Activated CD8-positive, alpha-beta memory T cell treated with anti-CD3 and anti-CD28 coated beads for 36 hours (primary cell): ENCODE measurements at regions not wholly inside any gene's neighbourhood (a gene's known extent, or its start where the extent isn't known, plus 50 kb on each side); places are given as distances from the start of the nearest gene placed in this dataset.
"Not testable (repeated sequence)": the region's sequence is repeated elsewhere in the genome, so short reads cannot be mapped to it uniquely, and the experiment has no call there.

Experiments used
- CTCF ChIA-PET: fragments of 350-600 bp; sonication (Branson Sonifier 250); formaldehyde crosslinking; loops from one replicate; lab custom pipeline; 2021; ENCODE audit warnings: antibody characterized with exemption; lab: Charles Lee
- POLR2A ChIA-PET: fragments of 350-600 bp; sonication (Branson Sonifier 250); formaldehyde crosslinking; loops from one replicate; lab custom pipeline; 2021; ENCODE audit warnings: antibody characterized with exemption; lab: Charles Lee

GRCh38 chrX:95754411-95754810, 930.2 kb upstream of the DIAPH2 start:
- ChIA-PET POLR2A (no interaction called here), CTCF (no interaction called here)

DNA sequence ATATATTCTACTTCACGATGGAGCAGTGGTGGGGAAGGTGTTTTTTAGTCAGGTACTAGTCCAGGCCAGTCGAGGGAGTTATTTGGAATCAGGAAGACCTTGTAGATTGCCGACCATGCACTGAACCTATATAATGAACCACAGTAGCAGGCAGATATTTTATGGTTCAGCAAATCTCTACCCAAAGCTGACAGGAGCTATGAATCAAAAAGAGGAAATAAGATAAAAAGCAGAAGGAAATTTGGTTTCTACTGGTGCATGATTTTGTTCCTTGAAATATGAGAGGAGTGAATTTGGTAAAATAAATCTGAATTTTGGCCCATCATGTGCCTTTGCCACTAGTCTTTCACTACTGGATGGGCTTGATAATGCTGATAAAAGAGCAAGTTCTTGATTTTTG, 924.3 kb upstream of the DIAPH2 start:
- ChIA-PET POLR2A (no interaction called here), CTCF (no interaction called here)

DNA sequence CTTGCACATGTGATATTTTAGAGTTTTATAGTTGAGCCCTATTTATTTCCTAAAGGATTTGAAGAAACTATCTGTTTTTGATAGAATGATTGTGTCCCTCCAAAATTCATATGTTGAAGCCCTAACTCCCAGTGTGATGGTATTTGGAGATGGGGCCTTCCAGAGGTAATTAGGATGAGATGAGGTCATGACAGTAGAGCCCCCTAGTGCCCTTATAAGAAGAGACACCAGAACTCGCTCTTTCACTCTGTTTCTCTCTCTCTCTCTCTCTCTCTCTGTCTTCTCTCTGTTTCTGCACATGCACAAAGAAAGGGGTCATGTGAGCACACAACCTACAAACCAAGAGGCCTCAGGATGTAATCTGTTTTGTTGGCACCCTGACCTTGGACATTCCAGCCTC, 921.9 kb upstream of the DIAPH2 start:
- ChIA-PET POLR2A (no interaction called here), CTCF (no interaction called here)

- CTCF ChIA-PET, result no interaction called here
- POLR2A ChIA-PET, result no interaction called here
Observed at GRCh38 chrX:95764972-95765451, 919.6 kb upstream of the DIAPH2 start.

DNA sequence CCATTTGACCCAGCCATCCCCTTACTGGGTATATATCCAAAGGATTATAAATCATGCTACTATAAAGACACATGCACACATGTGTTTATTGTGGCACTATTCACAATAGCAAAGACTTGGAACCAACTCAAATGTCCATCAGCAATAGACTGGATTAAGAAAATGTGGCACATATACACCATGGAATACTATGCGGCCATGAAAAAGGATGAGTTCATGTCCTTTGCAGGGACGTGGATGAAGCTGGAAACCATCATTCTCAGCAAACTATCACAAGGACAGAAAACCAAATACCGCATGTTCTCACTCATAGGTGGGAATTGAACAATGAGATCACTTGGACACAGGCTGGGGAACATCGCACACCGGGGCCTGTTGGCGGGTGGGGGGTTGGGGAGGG, 913.4 kb upstream of the DIAPH2 start:
- POLR2A ChIA-PET, CTCF ChIA-PET: not testable (repeated sequence)

DNA sequence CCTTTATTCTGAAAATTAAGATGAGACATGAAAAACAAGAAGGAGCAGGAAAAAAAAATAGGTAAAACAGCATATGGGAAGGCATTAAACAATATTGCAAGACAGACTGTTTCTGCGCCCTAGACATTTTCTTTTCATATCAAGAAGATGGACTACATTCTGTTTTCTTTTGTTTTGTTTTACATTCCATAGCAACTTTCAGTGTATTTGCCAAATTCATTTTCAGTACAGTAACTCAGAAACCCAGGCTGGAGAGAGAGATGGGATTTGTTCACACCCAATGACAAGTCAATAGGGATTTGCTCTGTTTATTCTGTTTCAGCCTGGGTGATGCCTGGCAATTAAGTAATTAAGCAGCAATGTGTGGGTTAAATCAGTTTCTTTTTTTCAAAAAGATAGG, 892.8 kb upstream of the DIAPH2 start:
- POLR2A ChIA-PET, result no interaction called here

GRCh38 chrX:95797344-95797743, 887.3 kb upstream of the DIAPH2 start:
- POLR2A ChIA-PET, result no interaction called here
- CTCF ChIA-PET, result no interaction called here

More for the DNA sequence above, 892.8 kb upstream of the DIAPH2 start:
- CTCF ChIA-PET, result no interaction called here

- ChIA-PET POLR2A (no interaction called here), CTCF (no interaction called here)
Observed at GRCh38 chrX:95823796-95824195, 860.8 kb upstream of the DIAPH2 start.

GRCh38 chrX:95835223-95835622, 849.4 kb upstream of the DIAPH2 start:
- CTCF ChIA-PET, result no interaction called here
- POLR2A ChIA-PET, result no interaction called here

- POLR2A ChIA-PET, result no interaction called here
- CTCF ChIA-PET, result no interaction called here
Observed at GRCh38 chrX:95836517-95836916, 848.1 kb upstream of the DIAPH2 start.

DNA sequence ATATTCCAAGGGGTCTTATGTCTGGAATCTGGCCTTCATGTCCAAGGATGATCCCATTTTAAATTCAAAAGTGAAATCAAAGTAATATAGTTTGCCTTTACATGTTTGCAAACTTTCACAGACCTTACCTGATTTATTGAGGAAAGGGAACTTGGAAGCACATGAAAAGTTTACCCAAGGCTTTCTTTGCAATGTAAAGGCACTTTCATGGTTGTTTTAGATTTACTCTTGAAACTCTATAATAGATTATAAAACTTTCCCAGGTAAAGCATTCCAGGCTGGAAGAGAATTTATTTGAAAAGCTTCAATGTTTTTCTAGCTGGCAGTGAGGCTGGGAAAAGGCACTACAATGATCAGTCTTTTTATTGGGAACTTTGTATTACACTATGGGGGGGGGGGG, 842.8 kb upstream of the DIAPH2 start:
- ChIA-PET CTCF (no interaction called here), POLR2A (no interaction called here)

DNA sequence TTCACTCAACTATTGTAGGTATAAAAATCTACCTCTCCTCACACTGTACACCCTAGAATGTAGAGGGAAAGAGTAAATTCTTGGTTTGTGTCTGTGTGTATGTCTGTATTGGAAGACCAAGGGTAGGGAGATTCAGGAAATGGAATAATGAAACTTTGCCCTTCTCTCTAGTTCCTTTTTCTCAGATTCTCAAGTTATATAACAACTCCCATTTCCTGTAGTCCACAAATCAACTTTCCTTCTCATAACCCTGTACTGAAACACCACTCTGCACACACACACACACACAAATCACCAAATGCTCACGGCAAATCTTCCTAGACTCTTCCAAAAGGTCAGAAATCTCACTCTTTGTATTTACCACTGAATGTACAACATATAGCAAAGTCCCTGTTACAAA, 824.5 kb upstream of the DIAPH2 start:
- POLR2A ChIA-PET, result no interaction called here

GRCh38 chrX:95875661-95876060, 809.0 kb upstream of the DIAPH2 start:
- ChIA-PET CTCF (no interaction called here), POLR2A (no interaction called here)

More for the DNA sequence above, 824.5 kb upstream of the DIAPH2 start:
- CTCF ChIA-PET, result no interaction called here

GRCh38 chrX:95878874-95879273, 805.8 kb upstream of the DIAPH2 start:
- ChIA-PET CTCF (no interaction called here), POLR2A (no interaction called here)

GRCh38 chrX:95884186-95884585, 800.5 kb upstream of the DIAPH2 start:
- POLR2A ChIA-PET, result no interaction called here
- CTCF ChIA-PET, result no interaction called here

DNA sequence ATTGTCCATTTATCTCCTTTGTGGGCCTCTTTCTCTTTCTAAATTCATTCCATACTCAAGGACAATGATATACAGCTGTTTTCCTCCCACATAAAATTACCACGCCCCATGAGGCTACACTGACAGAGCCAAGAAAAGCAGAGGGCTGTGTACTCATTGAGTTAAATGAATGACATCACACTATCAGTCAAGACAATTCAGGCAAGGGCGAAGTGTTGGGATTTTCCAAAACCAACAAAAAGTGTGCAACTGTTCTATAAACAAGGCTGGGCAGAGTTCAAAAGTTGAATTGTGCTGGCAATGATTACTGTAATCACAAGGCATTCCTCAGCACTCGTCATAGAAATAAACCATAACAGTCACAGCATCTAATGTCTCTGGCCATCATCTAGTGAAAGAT, 799.6 kb upstream of the DIAPH2 start:
- CTCF ChIA-PET, result no interaction called here
- POLR2A ChIA-PET, result no interaction called here

DNA sequence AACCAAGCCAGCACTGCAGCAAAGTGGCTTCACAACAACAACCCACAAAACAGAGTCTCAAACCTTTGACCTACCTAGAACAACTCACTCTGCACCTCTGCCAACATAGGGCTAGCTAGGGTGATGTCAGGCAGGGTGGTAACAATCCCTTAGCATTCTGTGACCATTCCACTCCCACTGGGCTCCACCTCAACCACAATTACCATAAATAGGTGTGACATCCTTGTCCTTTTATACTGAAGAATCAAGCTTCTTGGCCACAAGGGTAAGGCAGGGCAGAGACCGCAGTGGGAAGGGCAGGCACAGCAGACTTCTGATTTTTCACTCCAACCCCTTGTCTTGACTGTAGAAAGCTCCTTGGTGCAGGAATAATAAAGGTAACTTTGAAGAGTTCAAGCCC, 795.4 kb upstream of the DIAPH2 start:
- CTCF ChIA-PET, result no interaction called here
- POLR2A ChIA-PET, result no interaction called here

DNA sequence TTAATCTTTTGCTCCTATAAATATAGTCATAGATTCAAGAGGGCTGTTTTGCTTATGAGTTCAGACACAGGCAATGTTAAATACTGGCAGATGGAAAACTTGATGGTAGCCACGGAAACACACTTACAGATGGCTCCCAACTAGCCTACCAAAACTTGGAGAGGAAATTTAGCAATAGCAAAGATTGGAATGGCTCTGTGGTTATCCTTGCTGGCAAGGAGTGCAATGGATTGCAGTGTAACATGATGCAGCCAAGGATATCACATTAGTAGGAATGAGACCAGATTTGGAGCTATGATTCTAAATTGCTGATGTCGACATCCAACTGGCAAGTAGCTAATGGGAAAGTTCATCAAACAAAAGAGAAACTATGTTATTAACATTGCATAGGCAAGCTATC, 791.0 kb upstream of the DIAPH2 start:
- CTCF ChIA-PET, result no interaction called here
- POLR2A ChIA-PET, result no interaction called here

- POLR2A ChIA-PET, result no interaction called here
Observed at GRCh38 chrX:95903490-95903889, 781.2 kb upstream of the DIAPH2 start.

DNA sequence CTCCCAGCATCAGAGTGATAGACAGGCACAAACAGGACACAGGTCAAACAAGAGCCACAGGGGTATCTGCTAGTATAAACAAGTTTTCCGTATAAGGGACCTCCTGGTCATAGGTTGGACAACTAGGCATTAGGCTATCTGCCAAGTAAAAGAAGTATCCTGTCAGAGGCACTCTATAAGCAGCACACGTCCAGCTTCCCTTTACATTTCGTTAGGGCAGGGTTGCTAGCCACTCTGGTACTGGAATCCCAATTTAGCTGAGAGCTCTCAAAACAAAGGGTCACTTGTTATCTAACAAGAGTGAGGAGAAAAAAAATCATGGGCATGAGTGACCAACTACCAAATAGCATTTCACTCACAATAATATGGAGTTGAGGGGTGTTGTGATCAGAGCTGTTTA, 780.7 kb upstream of the DIAPH2 start:
- CTCF ChIA-PET, result no interaction called here
- POLR2A ChIA-PET, result no interaction called here

More at GRCh38 chrX:95903490-95903889, 781.2 kb upstream of the DIAPH2 start:
- CTCF ChIA-PET, result no interaction called here

- CTCF ChIA-PET, result no interaction called here
- POLR2A ChIA-PET, result no interaction called here
Observed at GRCh38 chrX:95907081-95907480, 777.6 kb upstream of the DIAPH2 start.

GRCh38 chrX:95911062-95911461, 773.6 kb upstream of the DIAPH2 start:
- POLR2A ChIA-PET, result no interaction called here
- CTCF ChIA-PET, result no interaction called here
